GM12875 (cell line): ENCODE measurements at regions not wholly inside any gene's neighbourhood (a gene's known extent, or its start where the extent isn't known, plus 50 kb on each side); places are given as distances from the start of the nearest gene placed in this dataset.

ENCODE experiments used
- H3K4me3 ChIP-seq: one replicate; pipeline ENCODE4 v1.5.1; 2011; ENCODE audit warnings: low read depth, low read length, control low read depth
- TF ChIP-seq, protein P1 (sequence below): IDR thresholded peaks from 2 replicates; pipeline ENCODE4 v1.5.1; 2011; ENCODE audit warnings: low read depth, mild to moderate bottlenecking, control low read depth, inconsistent platforms, low read length, moderate library complexity, borderline replicate concordance; ENCODE audit not compliant: insufficient read depth

DNA sequence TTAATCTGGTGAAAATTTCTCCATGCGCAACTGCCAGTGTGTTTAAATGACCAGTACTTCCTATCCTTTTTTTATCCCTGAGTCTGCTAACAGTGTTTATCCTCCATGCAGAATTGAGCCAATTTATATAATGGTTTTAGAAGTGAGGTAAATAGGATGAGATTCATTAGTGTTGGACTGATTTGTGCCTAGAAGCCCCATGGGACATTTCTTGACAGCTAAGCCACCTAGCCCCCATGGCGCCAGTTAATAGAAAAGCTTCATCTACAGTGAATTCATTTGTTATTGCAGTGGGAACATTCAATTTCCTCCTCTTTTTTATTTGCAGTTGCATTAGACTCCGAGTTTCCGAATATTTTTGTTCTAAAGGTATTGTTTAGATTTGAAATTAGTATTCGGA, 175.6 kb downstream of the ARL6IP6 start:
- H3K4me3 ChIP-seq: no peak overlapping the region
- TF ChIP-seq, protein P1, sequence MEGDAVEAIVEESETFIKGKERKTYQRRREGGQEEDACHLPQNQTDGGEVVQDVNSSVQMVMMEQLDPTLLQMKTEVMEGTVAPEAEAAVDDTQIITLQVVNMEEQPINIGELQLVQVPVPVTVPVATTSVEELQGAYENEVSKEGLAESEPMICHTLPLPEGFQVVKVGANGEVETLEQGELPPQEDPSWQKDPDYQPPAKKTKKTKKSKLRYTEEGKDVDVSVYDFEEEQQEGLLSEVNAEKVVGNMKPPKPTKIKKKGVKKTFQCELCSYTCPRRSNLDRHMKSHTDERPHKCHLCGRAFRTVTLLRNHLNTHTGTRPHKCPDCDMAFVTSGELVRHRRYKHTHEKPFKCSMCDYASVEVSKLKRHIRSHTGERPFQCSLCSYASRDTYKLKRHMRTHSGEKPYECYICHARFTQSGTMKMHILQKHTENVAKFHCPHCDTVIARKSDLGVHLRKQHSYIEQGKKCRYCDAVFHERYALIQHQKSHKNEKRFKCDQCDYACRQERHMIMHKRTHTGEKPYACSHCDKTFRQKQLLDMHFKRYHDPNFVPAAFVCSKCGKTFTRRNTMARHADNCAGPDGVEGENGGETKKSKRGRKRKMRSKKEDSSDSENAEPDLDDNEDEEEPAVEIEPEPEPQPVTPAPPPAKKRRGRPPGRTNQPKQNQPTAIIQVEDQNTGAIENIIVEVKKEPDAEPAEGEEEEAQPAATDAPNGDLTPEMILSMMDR: no peak

DNA sequence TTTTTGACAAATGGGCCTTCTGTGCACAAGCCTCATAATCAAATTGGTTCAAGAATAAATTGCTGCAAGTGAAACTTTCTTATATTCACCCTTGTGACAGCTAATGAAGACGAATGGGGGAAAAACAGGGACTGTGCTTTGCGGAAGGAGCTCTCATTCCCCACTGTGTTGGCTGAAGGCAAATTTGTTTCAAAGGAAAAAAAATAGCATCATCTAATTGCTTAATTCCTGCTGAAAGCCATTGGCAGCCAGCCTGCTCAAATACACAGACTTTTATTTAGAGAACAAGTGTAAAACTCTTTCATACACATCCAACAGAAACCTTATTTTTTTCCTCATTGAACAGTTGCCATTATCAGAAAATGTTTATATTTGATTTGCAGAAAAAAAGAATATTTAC, 172.3 kb downstream of the ARL6IP6 start:
- TF ChIP-seq, protein P1: no peak

DNA sequence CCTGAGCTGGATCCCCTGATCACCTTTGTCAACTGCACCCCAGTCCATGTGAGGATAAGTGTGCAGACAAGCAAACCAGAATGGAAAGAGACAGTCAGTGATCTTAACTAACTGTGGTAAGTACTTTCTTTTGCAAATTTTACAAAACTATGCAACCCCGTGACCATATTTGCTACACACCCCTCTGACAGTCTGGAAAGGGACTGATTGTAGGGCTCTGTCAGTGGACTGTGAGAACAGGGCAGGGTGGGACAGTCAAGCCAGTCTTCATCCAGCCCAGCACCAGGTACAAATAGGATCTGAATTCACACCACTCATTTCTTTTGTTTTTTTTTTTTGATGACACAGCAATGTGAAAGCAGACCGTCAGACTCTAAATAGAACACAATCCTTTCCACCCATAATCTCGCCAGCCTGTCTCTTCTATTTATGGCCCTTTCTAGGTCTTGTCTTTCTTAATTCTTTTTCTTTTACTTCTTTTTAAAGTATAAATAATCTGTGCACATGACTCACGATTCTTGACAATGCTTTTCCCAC, 165.6 kb downstream of the ARL6IP6 start:
- H3K4me3 ChIP-seq: no peak overlapping the region
- TF ChIP-seq, protein P1: no peak

More for the DNA sequence above, 172.3 kb downstream of the ARL6IP6 start:
- H3K4me3 ChIP-seq: no peak overlapping the region

DNA sequence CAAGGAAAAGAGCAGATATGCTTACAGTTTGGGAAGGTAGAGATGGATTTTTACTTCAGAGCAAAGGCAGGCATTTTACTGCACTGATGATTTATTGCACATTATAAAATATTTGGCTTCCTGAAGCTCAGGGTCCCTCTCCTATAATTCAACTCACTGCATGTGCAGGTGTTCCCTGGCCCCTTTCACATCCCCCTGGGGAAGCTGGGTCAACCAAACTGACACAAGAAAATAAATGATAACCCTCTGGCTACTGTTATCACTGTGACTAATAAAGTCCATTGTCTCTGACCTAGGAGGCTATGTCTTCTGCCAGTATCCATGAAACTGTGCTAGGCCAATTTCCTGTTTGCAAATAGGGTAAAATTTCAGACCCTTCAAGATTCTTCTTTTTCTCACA, 163.1 kb downstream of the ARL6IP6 start:
- TF ChIP-seq, protein P1: no peak
- H3K4me3 ChIP-seq: no peak overlapping the region

DNA sequence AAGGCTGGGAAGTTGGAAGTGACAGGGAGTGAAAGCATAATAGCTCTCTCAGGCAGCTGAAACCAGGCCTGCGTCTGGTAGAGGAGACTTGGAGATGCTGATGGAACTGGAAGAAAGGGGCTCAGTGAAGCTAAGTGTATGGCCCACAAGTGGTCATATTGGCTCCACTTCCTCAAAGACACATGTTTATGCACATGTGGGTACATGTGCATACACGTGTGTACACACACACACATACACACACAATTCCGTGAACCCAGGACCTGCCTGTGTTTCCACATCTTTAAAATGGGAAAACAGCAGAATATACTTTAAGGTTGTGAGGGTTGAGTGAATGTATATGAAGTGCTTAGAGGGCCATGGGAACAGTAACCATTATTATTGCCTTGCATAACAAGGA, 160.9 kb downstream of the ARL6IP6 start:
- TF ChIP-seq, protein P1: no peak
- H3K4me3 ChIP-seq: no peak overlapping the region

DNA sequence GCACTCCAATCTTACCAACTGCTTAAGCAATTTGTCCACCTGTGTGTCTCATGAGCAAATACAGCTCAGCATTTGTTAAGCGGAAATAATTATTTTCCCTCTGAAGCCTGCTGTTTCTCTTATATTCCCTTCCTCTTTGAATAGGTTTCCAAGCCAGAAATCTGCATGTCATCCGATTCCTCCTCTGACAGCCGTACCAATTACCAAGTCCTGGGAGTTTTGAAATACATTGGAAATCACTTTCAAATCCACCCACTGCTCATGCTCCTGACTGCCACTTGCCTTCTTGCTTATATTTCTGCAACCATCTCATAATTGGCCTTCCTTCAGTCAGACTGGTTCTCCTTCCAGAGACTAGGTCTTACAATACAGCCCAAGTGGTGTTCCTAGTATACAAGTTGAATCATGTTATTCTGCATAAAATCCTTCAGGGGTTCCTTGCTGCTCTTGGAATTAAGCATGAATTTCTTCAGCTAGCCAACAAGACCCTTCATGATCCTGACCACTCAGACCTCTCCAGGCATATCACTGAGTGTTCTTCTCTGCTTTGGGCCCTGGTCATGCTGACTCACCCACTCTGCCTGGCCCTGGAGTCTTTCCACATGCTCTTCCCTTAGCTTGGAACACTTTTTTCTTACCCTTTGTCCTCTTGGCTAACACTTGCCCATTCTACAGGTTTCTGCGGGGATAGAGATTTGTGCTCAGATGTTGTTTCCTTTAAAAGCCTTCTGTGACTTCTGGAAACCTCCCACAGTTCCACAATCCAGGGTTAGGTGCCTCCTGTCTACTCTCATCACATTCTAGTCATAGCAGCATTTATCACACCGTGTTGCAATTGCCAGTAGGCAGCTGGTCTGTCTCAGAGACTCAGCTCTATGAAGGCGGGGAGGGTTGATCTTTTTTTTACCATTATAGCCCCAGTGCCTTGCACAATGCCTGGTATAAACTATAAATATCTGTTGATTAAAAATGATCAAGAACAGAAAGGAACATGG, 157.6 kb downstream of the ARL6IP6 start:
- no peak overlapping the region for H3K4me3 ChIP-seq
- TF ChIP-seq, protein P1: no peak
